ENCODE measurements at regions not wholly inside any gene's neighbourhood (a gene's known extent, or its start where the extent isn't known, plus 50 kb on each side); places are given as distances from the start of the nearest gene placed in this dataset.
"Not testable (repeated sequence)": the region's sequence is repeated elsewhere in the genome, so short reads cannot be mapped to it uniquely, and the experiment has no call there.

- TF ChIP-seq CTCF (IDR thresholded peaks at IDR 0.05; ENCODE audit: low read depth, low read length, missing input control); TAF1 (conservative IDR thresholded peaks at IDR 0.05); FOXA1 (IDR thresholded peaks at IDR 0.05); REST (IDR thresholded peaks at IDR 0.05); YY1 (IDR thresholded peaks at IDR 0.05); RAD21 (IDR thresholded peaks at IDR 0.05); SP1 (IDR thresholded peaks at IDR 0.05); JUND (IDR thresholded peaks at IDR 0.05); RXRA (IDR thresholded peaks at IDR 0.05); NR2F2 (IDR thresholded peaks at IDR 0.05); EGR1 (IDR thresholded peaks at IDR 0.05; ENCODE audit: low read depth in 2 of 2): not testable (repeated sequence)
- TF ChIP-seq, protein P1, sequence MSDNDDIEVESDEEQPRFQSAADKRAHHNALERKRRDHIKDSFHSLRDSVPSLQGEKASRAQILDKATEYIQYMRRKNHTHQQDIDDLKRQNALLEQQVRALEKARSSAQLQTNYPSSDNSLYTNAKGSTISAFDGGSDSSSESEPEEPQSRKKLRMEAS (IDR thresholded peaks at IDR 0.05) = not testable (repeated sequence)
Measured at GRCh38 chr7:150141525-150142345, 181.4 kb upstream of the LRRC61 start.

All from liver (tissue), 3 donors.